Esophagus muscularis mucosa (tissue), 4 donors: ENCODE measurements at regions not wholly inside any gene's neighbourhood (a gene's known extent, or its start where the extent isn't known, plus 50 kb on each side); places are given as distances from the start of the nearest gene placed in this dataset.

ENCODE experiments used
- EP300 ChIP-seq: sonication (generic); formaldehyde crosslinking; IDR thresholded peaks from one replicate; pipeline ENCODE4 v1.6.1; 2017; ENCODE audit warnings: antibody characterized with exemption
- POLR2A ChIP-seq: fragments of 450-650 bp; IDR thresholded peaks from one replicate; pipeline ENCODE4 v1.6.1; 2017; ENCODE audit warnings: antibody characterized with exemption, moderate library complexity, mild to moderate bottlenecking, low read depth
- TF ChIP-seq, protein P1 (sequence below), 3 experiments: fragments of 200-600 bp in 2 of 3; fragments of 450-650 bp in 1 of 3; sonication (generic) in 2 of 3; IDR thresholded peaks; one replicate each; pipeline ENCODE4 v1.5.1; 2017 to 2019; ENCODE audit warnings: antibody characterized with exemption in 3 of 3, mild to moderate bottlenecking in 2 of 3, moderate library complexity in 1 of 3

DNA sequence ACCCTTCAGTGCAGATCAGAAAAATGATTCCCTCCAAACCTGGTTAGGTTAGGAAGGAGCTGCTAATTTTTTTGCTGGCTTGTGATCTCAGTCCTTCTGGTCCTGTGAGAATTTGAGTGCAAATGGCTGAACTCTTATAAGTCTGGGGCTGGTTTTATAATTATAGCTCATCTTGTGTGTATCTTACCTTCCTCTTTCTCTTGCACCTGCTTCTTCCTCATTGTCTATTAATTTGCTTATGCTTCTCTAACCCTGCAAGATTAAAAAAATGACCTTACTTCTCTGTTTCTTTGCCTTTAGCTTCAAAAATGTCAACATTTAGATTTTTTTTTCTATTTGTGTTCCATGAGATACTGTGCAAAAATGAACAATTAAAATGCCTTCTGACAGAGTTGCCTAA lies 576.2 kb downstream of the DHX35 start:
- TF ChIP-seq, protein P1, sequence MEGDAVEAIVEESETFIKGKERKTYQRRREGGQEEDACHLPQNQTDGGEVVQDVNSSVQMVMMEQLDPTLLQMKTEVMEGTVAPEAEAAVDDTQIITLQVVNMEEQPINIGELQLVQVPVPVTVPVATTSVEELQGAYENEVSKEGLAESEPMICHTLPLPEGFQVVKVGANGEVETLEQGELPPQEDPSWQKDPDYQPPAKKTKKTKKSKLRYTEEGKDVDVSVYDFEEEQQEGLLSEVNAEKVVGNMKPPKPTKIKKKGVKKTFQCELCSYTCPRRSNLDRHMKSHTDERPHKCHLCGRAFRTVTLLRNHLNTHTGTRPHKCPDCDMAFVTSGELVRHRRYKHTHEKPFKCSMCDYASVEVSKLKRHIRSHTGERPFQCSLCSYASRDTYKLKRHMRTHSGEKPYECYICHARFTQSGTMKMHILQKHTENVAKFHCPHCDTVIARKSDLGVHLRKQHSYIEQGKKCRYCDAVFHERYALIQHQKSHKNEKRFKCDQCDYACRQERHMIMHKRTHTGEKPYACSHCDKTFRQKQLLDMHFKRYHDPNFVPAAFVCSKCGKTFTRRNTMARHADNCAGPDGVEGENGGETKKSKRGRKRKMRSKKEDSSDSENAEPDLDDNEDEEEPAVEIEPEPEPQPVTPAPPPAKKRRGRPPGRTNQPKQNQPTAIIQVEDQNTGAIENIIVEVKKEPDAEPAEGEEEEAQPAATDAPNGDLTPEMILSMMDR (IDR thresholded peaks at IDR 0.05), result no peak
- TF ChIP-seq POLR2A (no peak), EP300 (no peak)
